ENCODE measurements at regions not wholly inside any gene's neighbourhood (a gene's known extent, or its start where the extent isn't known, plus 50 kb on each side); places are given as distances from the start of the nearest gene placed in this dataset.
"Not testable (repeated sequence)": the region's sequence is repeated elsewhere in the genome, so short reads cannot be mapped to it uniquely, and the experiment has no call there.

GRCh38 chr6:134659885-134660284 is 290.0 kb downstream of the ALDH8A1 start:
- TF ChIP-seq ZC3H10 (CRISPR knock-in tag; IDR thresholded peaks at IDR 0.05); PATZ1 (CRISPR knock-in tag; IDR thresholded peaks at IDR 0.05; ENCODE audit: borderline replicate concordance); OSR1 (CRISPR knock-in tag; IDR thresholded peaks at IDR 0.05); ZNF70 (CRISPR knock-in tag; IDR thresholded peaks at IDR 0.05); RARB (CRISPR knock-in tag; IDR thresholded peaks at IDR 0.05); ZFP3 (CRISPR knock-in tag; IDR thresholded peaks at IDR 0.05); ZNF8 (CRISPR knock-in tag; IDR thresholded peaks at IDR 0.05); ZFP30 (CRISPR knock-in tag; IDR thresholded peaks at IDR 0.05); ARNTL (CRISPR knock-in tag; IDR thresholded peaks at IDR 0.05; ENCODE audit: borderline replicate concordance, low read depth); CREB5 (CRISPR knock-in tag; IDR thresholded peaks at IDR 0.05; ENCODE audit: low read depth): not testable (repeated sequence)

All from SK-N-SH treated with all-trans-retinoic acid at 6 μM for 48 hours (cell line).